NCI-H2227 treated with DMSO at 0.1 percent for 48 hours (cell line): ENCODE measurements at regions not wholly inside any gene's neighbourhood (a gene's known extent, or its start where the extent isn't known, plus 50 kb on each side); places are given as distances from the start of the nearest gene placed in this dataset.

ENCODE experiments used
- DNase-seq: peaks from one replicate; lab custom pipeline; 2025; lab: John Stamatoyannopoulos, UW

DNA sequence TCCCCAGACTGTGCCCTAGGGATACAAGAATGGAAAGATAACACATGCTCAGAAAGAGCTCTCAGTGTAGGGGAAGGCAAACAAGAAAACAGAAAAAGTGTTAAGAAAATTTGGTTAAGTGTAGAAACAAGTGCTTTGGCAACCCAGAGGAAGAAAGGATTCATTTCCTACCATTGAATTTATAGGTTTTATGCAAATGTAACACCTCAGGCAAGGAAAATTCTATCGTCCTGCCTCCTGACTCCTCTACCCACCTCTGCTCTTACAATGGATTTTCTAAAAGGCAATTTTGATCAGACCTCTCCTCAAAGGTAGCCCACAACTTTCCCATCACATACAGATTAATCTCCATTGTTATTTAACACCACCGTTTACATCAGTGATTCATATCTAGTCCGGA is 298.7 kb downstream of the RFC3 start:
- no peak for DNase-seq

DNA sequence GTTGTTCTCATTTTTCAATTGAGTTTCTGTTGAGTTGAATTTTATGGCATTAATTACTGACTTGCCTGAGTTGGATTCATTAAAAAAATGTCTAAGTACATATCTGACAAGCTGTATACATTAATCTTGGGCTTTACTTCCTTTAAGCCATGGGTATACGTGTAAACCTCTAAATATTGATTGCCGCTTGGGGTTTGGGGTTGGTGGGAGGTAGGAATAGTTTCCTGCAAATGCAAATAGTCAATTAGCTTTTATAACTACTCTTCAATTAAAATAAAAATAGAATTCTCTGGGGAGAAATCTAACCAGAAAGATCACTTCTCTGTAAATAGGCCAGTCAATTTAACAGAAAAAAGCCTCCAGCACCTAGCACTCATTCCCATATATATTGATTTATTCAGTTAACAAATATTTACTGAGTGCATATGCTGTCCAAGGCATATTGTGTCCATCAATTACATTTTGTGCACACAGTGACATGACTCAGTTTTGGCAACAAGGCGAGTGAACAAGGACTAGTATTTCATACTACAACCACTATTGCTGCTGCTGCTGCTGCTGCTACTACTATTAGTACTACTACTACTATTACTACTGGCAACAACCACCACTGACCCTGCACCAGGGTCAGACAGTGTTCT is 306.8 kb downstream of the RFC3 start:
- DNase-seq, result no peak

GRCh38 chr13:34127523-34127922 is 309.6 kb downstream of the RFC3 start:
- DNase-seq, result no peak

DNA sequence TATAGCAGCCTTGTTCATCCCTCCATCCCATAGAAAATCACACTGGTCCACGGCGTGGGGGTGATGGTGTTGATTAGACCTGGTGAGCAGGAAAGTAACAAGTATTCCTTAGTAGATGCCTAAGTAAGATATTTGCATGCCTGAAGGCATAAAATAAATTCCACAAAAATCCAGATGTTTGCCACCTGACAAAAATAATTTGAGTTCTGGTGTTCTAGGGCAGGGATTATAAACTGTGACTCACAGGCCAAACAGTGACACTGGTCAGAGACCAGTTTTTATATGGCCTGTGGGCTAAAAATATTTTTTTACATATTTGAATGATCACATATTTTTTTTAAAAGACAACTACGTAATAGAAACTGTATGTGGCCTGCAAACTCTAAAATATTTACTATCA is 310.7 kb downstream of the RFC3 start:
- no peak for DNase-seq

GRCh38 chr13:34129436-34129835 is 311.5 kb downstream of the RFC3 start:
- DNase-seq, result no peak

GRCh38 chr13:34137200-34137599 is 319.3 kb downstream of the RFC3 start:
- no peak for DNase-seq

DNA sequence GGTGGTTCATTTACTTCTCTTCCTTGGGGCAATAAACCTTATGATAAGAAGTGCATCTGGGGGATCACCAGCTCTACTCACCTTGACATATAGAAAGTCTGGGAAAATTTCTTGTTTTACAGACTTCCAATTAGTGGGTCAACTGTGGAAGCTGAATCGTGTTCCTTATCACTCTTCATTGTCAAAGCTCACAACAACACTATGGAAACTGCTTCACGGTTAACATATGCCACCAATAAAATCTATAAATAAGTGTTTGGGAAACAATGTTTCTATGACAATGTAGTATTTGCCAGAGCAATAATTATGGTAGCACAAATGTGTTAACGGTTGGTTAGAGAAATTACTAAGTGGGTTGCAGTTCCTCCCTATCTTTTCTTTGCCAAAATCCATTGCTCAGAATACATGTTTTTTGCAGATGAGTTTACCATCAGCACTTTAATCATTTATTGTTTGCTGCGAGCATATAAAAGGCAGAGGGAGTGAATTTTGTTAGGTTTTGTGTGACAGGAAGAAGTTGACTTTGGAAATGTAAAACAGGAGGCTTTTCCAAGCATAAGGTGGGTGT is 321.8 kb downstream of the RFC3 start:
- no peak for DNase-seq

GRCh38 chr13:34143637-34144036 is 325.7 kb downstream of the RFC3 start:
- no peak for DNase-seq

DNA sequence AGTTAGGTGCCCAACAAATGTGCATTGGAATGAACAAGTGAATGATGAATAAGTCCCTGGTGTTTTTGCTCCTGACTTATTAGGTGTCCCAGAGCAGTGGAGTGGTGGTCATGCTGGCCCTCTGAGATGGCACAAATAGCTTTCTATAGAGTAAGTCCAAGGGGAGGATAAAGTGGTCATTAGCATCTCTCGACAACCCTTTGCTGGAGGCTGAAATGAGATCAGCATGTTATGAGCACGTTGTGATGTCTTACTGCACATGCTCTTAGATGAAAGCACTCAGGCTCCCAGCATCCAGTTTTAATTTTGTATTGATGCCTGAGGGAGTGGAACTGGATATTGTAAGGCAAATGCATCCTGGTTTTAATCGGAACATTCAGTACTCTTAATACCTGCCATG is 326.2 kb downstream of the RFC3 start:
- DNase-seq, result no peak

- DNase-seq, result no peak
Observed at GRCh38 chr13:34145061-34145460, 327.1 kb downstream of the RFC3 start.

DNA sequence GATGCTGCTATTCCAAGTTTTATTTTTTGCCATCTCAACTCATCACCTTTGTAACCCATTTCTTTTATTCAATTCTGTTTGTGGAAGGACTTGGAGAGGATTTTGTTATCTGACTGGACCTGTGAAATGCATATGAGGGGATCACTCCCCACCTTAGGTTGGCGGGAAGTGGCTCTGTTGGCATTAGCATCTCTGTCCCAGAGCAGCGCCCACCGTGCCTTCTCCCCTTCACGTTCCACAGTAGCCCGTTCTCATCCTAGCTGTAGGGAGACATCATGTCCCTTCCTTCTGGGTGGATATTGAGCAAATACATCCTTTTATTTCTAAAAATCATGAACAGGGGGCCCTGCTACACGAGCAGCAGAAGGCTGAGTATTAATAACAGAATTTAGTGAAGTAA is 330.4 kb downstream of the RFC3 start:
- DNase-seq, result no peak

GRCh38 chr13:34151885-34152284 is 333.9 kb downstream of the RFC3 start:
- no peak for DNase-seq

GRCh38 chr13:34152409-34152808 is 334.5 kb downstream of the RFC3 start:
- DNase-seq, result no peak

GRCh38 chr13:34152996-34153395 is 335.0 kb downstream of the RFC3 start:
- DNase-seq, result no peak

DNA sequence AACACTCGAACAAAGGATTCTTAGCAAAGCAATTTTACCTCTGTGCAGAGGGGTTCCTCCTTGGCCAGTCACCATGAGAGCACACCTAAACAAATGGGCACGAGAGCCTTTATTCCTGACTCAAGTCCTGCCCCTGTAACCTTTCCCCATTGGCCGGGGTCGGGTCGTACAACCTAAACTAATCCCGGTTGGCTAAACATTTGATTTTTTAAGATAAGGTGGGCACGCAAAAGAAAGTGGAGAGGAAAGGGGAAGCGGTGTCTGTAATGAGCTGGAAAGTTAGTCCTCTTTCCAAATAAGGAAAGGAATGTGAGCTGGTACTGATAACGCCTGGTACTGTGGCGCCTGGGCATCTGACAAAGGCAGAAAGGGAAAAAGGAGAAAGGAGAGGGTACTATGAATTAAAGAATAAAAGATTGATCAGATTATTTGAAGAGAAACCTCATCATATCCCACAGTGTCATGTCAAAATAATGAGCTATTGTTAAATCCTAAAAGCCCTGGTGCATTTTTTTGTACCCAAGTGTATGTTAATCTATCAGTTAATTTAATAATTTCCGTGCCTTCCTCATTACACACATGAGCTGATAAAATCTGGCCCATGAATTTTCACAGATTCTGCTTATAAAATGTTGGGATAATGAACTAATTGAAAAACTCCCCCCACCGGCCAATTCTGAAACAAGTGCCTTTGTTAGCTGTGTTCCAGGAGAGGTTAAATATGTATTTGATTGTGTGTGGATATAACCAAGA is 335.7 kb downstream of the RFC3 start:
- no peak for DNase-seq

- peak; percentile 7 for DNase-seq
Observed at GRCh38 chr13:34155931-34156607, 338.1 kb downstream of the RFC3 start.

- peak; percentile 31 for DNase-seq
Observed at GRCh38 chr13:34156841-34157365, 339.0 kb downstream of the RFC3 start.

- no peak for DNase-seq
Observed at GRCh38 chr13:34159946-34160345, 342.0 kb downstream of the RFC3 start.

DNA sequence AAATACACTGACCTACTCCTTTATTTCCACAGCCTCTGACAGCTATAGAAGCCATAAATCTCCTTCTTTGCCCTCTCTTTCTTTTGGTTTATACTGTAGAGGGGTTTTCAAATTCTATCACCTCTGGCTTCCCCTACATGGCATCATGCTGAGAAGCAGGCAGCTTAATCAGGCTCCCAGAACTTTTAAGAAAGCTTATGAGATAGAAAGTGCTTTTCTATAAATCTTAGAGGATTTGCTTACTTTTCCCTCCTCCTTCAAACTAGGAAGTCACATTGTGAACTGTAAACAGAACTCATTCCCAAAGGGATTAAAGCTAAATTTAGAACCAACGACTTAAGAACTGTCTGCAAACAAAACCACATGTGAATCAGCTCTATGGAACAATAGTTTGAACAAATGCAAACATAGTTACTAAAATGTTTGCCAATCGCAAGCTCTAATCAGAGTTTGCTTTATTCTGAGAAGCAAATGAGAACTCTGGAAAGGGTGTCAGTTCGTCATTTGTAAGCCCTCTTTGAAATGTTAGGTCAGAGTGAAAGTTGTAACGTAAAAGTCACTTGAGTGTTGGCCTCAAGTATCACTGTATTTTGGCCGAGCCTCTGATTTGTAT is 344.1 kb downstream of the RFC3 start:
- peak; percentile 13 for DNase-seq

DNA sequence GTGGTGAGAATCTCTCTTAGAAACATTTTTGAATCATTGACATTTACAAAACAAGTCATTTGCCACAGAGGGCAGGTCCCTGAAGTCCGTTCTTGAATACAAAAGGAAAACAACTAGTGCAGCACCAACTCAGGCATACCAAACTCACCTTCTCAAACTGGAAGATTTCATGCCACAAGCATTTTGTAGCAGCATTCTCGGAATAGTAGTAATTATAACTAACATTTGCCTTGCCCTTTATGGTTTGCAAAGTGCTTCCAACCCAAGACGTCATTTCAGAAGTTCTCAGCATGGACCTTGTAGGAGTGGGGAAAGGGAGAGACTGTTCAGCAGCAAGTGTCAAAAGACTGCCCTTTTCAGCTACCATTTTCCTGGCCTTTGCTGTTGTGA is 344.6 kb downstream of the RFC3 start:
- DNase-seq, result no peak

- DNase-seq, result no peak
Observed at GRCh38 chr13:34164582-34164981, 346.6 kb downstream of the RFC3 start.

DNA sequence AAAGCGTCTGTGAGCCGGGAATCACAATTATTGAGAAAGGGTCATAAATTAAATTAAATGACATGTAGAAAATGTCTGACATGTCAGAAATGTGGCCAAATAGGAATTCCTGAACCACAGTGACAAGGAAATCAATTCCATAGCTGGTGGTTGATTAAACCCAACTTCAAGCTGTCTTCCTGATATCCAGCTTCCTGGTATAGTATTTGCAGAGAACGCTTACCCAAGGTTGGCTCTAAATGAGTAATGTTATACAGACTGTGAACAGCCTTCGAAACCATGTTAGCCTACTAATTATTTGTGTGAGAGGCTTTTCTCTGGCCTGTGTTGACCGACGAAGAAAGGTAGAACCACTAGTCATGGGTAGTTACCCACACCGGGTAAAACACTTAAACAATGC is 347.2 kb downstream of the RFC3 start:
- DNase-seq, result no peak
